SK-N-SH (cell line): ENCODE measurements at regions not wholly inside any gene's neighbourhood (a gene's known extent, or its start where the extent isn't known, plus 50 kb on each side); places are given as distances from the start of the nearest gene placed in this dataset.
"Not testable (repeated sequence)": the region's sequence is repeated elsewhere in the genome, so short reads cannot be mapped to it uniquely, and the experiment has no call there.

Source experiments
- CTCF ChIA-PET: fragments of 300-600, 350-600 bp; formaldehyde crosslinking; extraction: SDS; loops from one replicate; lab custom pipeline; 2021; lab: Yijun Ruan, JAX
- POLR2A ChIA-PET: fragments of 350-600 bp; sonication (Branson Sonifier 250); formaldehyde crosslinking; extraction: SDS; loops from one replicate; lab custom pipeline; 2020; ENCODE audit warnings: antibody characterized with exemption, inconsistent platforms; lab: Yijun Ruan, JAX
- DNase-seq: peaks from one replicate; pipeline ENCODE4 v3.0.0; 2012
- H2AFZ ChIP-seq: fragments of 200-600 bp; sonication (generic); 2 replicates; pipeline ENCODE4 v1.8.1; 2016; ENCODE audit warnings: antibody characterized with exemption, mild to moderate bottlenecking, low read depth
- H3F3A ChIP-seq: fragments of 200-600 bp; sonication (generic); replicated peaks from 2 replicates; pipeline ENCODE3; 2016; ENCODE audit warnings: antibody characterized with exemption, mild to moderate bottlenecking; ENCODE audit not compliant: insufficient read depth
- H3K27ac ChIP-seq, 2 experiments: fragments of 200-500 bp in 1 of 2; fragments of 200-600 bp in 1 of 2; sonication (Bioruptor generic) in 1 of 2; sonication (generic), shearing (Covaris generic) in 1 of 2; 2 replicates each; pipeline versions ENCODE4 v1.5.1 to v1.6.1; 2014 to 2016; ENCODE audit warnings: low read depth in 2 of 2, inconsistent platforms in 1 of 2, low read length in 1 of 2, mild to moderate bottlenecking in 1 of 2, mixed read lengths in 1 of 2
- H3K27me3 ChIP-seq: fragments of 200-600 bp; sonication (generic), shearing (Covaris generic); 2 replicates; pipeline ENCODE4 v1.6.1; 2016; ENCODE audit warnings: mixed run types; ENCODE audit not compliant: insufficient read depth
- H3K36me3 ChIP-seq, 2 experiments: fragments of 200-500 bp in 1 of 2; fragments of 200-600 bp in 1 of 2; sonication (Bioruptor generic) in 1 of 2; sonication (generic) in 1 of 2; replicated peaks in 1 of 2; 2 replicates each; pipeline versions ENCODE3 to v1.5.1; 2014 to 2016; ENCODE audit warnings: low read length in 1 of 2, mild to moderate bottlenecking in 1 of 2; ENCODE audit not compliant: insufficient read depth in 2 of 2, control insufficient read depth in 1 of 2
- H3K4me1 ChIP-seq, 2 experiments: fragments of 200-500 bp in 1 of 2; fragments of 200-600 bp in 1 of 2; sonication (Bioruptor generic) in 1 of 2; sonication (generic), shearing (Covaris generic) in 1 of 2; 2 replicates each; pipeline versions ENCODE4 v1.5.1 to v1.6.1; 2014 to 2016; ENCODE audit warnings: low read depth in 1 of 2, low read length in 1 of 2, mixed run types in 1 of 2; ENCODE audit not compliant: insufficient read depth in 2 of 2, control insufficient read depth in 1 of 2
- H3K4me2 ChIP-seq: fragments of 200-600 bp; sonication (generic), shearing (Covaris generic); 2 replicates; pipeline ENCODE4 v1.6.1; 2017; ENCODE audit warnings: mixed run types
- H3K4me3 ChIP-seq, 2 experiments: fragments of 200-500 bp in 1 of 2; fragments of 200-600 bp in 1 of 2; sonication (Bioruptor generic) in 1 of 2; sonication (generic), shearing (Covaris generic) in 1 of 2; 2 replicates each; pipeline versions ENCODE4 v1.5.1 to v1.8.1; 2014 to 2016; ENCODE audit warnings: low read depth in 2 of 2, inconsistent platforms in 1 of 2, low read length in 1 of 2, mild to moderate bottlenecking in 1 of 2, mixed read lengths in 1 of 2, moderate library complexity in 1 of 2
- H3K79me2 ChIP-seq: fragments of 200-600 bp; sonication (generic); 2 replicates; pipeline ENCODE4 v1.8.1; 2017; ENCODE audit warnings: mild to moderate bottlenecking; ENCODE audit not compliant: insufficient read depth
- H3K9ac ChIP-seq: fragments of 200-600 bp; sonication (generic); 2 replicates; pipeline ENCODE4 v1.6.1; 2017; ENCODE audit warnings: mixed run types
- H3K9me2 ChIP-seq: fragments of 200-600 bp; sonication (generic); 2 replicates; pipeline ENCODE4 v1.6.1; 2017; ENCODE audit warnings: mixed run types
- H3K9me3 ChIP-seq: fragments of 200-600 bp; sonication (generic); 2 replicates; pipeline ENCODE4 v1.6.1; 2017; ENCODE audit warnings: mixed run types, mild to moderate bottlenecking, moderate library complexity
- H4K20me1 ChIP-seq: fragments of 200-600 bp; sonication (generic); 2 replicates; pipeline ENCODE4 v1.6.1; 2017; ENCODE audit warnings: mild to moderate bottlenecking, mixed run types; ENCODE audit not compliant: insufficient read depth
- EP300 ChIP-seq, 2 experiments: IDR thresholded peaks; 2 replicates each; pipeline versions ENCODE4 v1.4.0 to v1.6.1; 2012; ENCODE audit warnings: borderline replicate concordance in 1 of 2, low read depth in 1 of 2, low read length in 1 of 2
- FOSL2 ChIP-seq: IDR thresholded peaks from 2 replicates; pipeline ENCODE4 v1.4.0; 2012; ENCODE audit warnings: low read depth, mild to moderate bottlenecking, moderate library complexity, borderline replicate concordance
- FOXM1 ChIP-seq: IDR thresholded peaks from 2 replicates; pipeline ENCODE4 v1.4.0; 2012; ENCODE audit warnings: low read depth, mild to moderate bottlenecking
- GABPA ChIP-seq: IDR thresholded peaks from 2 replicates; pipeline ENCODE4 v1.4.0; 2012; ENCODE audit warnings: low read depth, mild to moderate bottlenecking
- GATA2 ChIP-seq: sonication (generic); formaldehyde crosslinking; IDR thresholded peaks from 2 replicates; pipeline ENCODE4 v1.5.0; 2020; ENCODE audit warnings: mild to moderate bottlenecking, missing genetic modification reagents
- JUND ChIP-seq: IDR thresholded peaks from 2 replicates; pipeline ENCODE4 v1.4.0; 2012
- MEF2A ChIP-seq: IDR thresholded peaks from 2 replicates; pipeline ENCODE4 v1.4.0; 2012; ENCODE audit warnings: low read depth, borderline replicate concordance
- MXI1 ChIP-seq: IDR thresholded peaks from 2 replicates; pipeline ENCODE4 v1.6.1; 2012; ENCODE audit warnings: mild to moderate bottlenecking, low read depth, low read length, improper control_type of control experiment
- POLR2AphosphoS5 ChIP-seq: IDR thresholded peaks from 2 replicates; pipeline ENCODE4 v1.6.1; 2012; ENCODE audit warnings: low read depth, low read length
- RAD21 ChIP-seq: IDR thresholded peaks from 2 replicates; pipeline ENCODE4 v1.6.1; 2012; ENCODE audit warnings: mild to moderate bottlenecking, low read length
- RCOR1 ChIP-seq: fragments of 150-350 bp; IDR thresholded peaks from 2 replicates; pipeline ENCODE4 v1.6.1; 2017; ENCODE audit warnings: antibody characterized with exemption, low read length
- RFX5 ChIP-seq: IDR thresholded peaks from 2 replicates; pipeline ENCODE4 v1.6.1; 2012; ENCODE audit warnings: mild to moderate bottlenecking, improper control_type of control experiment, low read length
- SIN3A ChIP-seq: IDR thresholded peaks from 2 replicates; pipeline ENCODE4 v1.6.1; 2012; ENCODE audit warnings: low read depth, mild to moderate bottlenecking, low read length, moderate library complexity, borderline replicate concordance
- SMC3 ChIP-seq: IDR thresholded peaks from 2 replicates; pipeline ENCODE4 v1.6.1; 2012; ENCODE audit warnings: low read depth, low read length, improper control_type of control experiment
- TAF1 ChIP-seq: IDR thresholded peaks from 2 replicates; pipeline ENCODE4 v1.6.1; 2012; ENCODE audit warnings: low read depth, mild to moderate bottlenecking, low read length, moderate library complexity, borderline replicate concordance
- TEAD4 ChIP-seq: IDR thresholded peaks from 2 replicates; pipeline ENCODE4 v1.4.0; 2012; ENCODE audit warnings: mild to moderate bottlenecking, borderline replicate concordance; ENCODE audit not compliant: insufficient read depth
- YY1 ChIP-seq: IDR thresholded peaks from 2 replicates; pipeline ENCODE4 v1.4.0; 2012; ENCODE audit warnings: low read depth, mild to moderate bottlenecking
- WGBS: methylation state at CpG from one replicate; pipeline ENCODE4 v1.1.6; 2017; ENCODE audit warnings: low lambda C conversion rate; 5-methylcytosine and 5-hydroxymethylcytosine counted together
- TF ChIP-seq, protein P1 (sequence below): IDR thresholded peaks from 2 replicates; pipeline ENCODE4 v1.4.0; 2012; ENCODE audit warnings: low read depth
- TF ChIP-seq, protein P2 (sequence below): fragments of 200-600 bp; sonication (generic); IDR thresholded peaks from 2 replicates; pipeline ENCODE4 v1.6.1; 2017; ENCODE audit warnings: antibody characterized with exemption, mild to moderate bottlenecking, moderate library complexity

DNA sequence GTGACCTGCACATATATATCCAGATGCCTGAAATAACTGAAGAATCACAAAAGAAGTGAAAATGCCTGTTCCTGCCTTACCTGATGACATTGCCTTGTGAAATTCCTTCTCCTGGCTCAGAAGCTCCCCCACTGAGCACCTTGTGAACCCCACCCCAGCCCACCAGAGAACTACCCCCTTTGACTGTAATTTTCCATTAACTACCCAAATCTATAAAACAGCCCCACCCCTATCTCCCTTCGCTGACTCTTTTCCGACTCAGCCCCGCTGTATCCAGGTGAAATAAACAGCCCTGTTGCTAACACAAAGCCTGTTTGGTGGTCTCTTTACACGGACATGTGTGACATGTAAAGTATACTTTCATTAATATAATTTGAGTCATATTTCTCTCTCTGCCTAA is 320.3 kb upstream of the TECRL start:
- Histone ChIP-seq H3K4me1 (no peaks in the 10 kb centered on the region), H3K9me2 (no peaks in the 10 kb centered on the region), H3K9ac (no peak overlapping the region), H3K79me2 (no peaks in the 10 kb centered on the region), H3K27me3 (no peaks in the 10 kb centered on the region), H2AFZ (no peak overlapping the region), H3K27ac (no peak overlapping the region), H3F3A (no peaks in the 10 kb centered on the region), H4K20me1 (no peaks in the 10 kb centered on the region), H3K36me3 (no peaks in the 10 kb centered on the region), H3K4me3 (no peak overlapping the region), H3K9me3 (no peaks in the 10 kb centered on the region), H3K4me2 (no peak overlapping the region)
- ChIA-PET POLR2A (no interaction called here), CTCF (no interaction called here)
- TF ChIP-seq TAF1: no peak
- TF ChIP-seq GATA2 (CRISPR knock-in tag): no peak
- no peak for TF ChIP-seq RAD21
- no peak for TF ChIP-seq RCOR1
- no peak for TF ChIP-seq JUND
- TF ChIP-seq TEAD4: no peak
- TF ChIP-seq EP300 (IDR thresholded peaks at IDR 0.05; ENCODE audit: borderline replicate concordance in 1 of 2, low read depth in 1 of 2, low read length in 1 of 2): no peak
- no peak for TF ChIP-seq MXI1
- TF ChIP-seq YY1: no peak
- TF ChIP-seq FOXM1: no peak
- TF ChIP-seq SMC3: no peak
- no peak for TF ChIP-seq SIN3A
- no peak for DNase-seq
- 3% methylated on average over 4 of the region's 4 CpGs for WGBS

DNA sequence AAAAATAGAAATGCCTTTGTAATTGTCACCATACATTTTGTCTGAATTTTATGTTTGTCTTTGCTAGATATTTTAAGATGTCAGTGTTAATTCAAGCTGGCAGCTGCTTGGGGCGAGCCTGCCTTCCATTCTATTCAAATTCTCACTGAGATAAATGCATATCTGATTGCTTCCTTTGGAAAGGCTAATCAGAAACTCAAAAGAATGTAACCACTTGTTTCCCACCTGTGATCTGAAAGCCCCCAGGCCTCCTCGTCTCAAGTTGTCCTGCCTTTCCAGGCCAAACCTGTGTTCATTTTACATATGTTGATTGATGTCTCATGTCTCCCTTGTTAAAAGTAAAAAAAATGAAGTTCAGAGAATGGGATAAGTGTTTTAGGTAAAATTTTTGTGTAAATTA is 318.7 kb upstream of the TECRL start:
- Histone ChIP-seq H3K9ac (no peak overlapping the region), H3K9me2 (no peaks in the 10 kb centered on the region), H4K20me1 (no peaks in the 10 kb centered on the region), H3K79me2 (no peaks in the 10 kb centered on the region), H3K9me3 (no peaks in the 10 kb centered on the region), H2AFZ (no peak overlapping the region), H3K4me2 (no peak overlapping the region), H3K4me1 (no peaks in the 10 kb centered on the region), H3K27ac (no peak overlapping the region), H3K27me3 (no peaks in the 10 kb centered on the region), H3K4me3 (no peak overlapping the region), H3K36me3 (no peaks in the 10 kb centered on the region), H3F3A (no peaks in the 10 kb centered on the region)
- 2% methylated on average over 2 of the region's 2 CpGs for WGBS
- ChIA-PET CTCF (interaction anchor here (1.7 kb wide), 1 partner anchor 14 kb away, joined by 6 read pairs; no protein-coding TSS in a partner anchor), POLR2A (no interaction called here)
- no peak for DNase-seq
- TF ChIP-seq RFX5: no peak
- TF ChIP-seq POLR2AphosphoS5: no peak
- TF ChIP-seq EP300 (IDR thresholded peaks at IDR 0.05; ENCODE audit: borderline replicate concordance in 1 of 2, low read depth in 1 of 2, low read length in 1 of 2): no peak
- no peak for TF ChIP-seq YY1
- TF ChIP-seq, protein P1, sequence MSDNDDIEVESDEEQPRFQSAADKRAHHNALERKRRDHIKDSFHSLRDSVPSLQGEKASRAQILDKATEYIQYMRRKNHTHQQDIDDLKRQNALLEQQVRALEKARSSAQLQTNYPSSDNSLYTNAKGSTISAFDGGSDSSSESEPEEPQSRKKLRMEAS: no peak
- TF ChIP-seq FOSL2: no peak
- TF ChIP-seq, protein P2, sequence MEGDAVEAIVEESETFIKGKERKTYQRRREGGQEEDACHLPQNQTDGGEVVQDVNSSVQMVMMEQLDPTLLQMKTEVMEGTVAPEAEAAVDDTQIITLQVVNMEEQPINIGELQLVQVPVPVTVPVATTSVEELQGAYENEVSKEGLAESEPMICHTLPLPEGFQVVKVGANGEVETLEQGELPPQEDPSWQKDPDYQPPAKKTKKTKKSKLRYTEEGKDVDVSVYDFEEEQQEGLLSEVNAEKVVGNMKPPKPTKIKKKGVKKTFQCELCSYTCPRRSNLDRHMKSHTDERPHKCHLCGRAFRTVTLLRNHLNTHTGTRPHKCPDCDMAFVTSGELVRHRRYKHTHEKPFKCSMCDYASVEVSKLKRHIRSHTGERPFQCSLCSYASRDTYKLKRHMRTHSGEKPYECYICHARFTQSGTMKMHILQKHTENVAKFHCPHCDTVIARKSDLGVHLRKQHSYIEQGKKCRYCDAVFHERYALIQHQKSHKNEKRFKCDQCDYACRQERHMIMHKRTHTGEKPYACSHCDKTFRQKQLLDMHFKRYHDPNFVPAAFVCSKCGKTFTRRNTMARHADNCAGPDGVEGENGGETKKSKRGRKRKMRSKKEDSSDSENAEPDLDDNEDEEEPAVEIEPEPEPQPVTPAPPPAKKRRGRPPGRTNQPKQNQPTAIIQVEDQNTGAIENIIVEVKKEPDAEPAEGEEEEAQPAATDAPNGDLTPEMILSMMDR: no peak
- TF ChIP-seq JUND: no peak
- TF ChIP-seq MEF2A: no peak
- TF ChIP-seq GABPA: no peak

DNA sequence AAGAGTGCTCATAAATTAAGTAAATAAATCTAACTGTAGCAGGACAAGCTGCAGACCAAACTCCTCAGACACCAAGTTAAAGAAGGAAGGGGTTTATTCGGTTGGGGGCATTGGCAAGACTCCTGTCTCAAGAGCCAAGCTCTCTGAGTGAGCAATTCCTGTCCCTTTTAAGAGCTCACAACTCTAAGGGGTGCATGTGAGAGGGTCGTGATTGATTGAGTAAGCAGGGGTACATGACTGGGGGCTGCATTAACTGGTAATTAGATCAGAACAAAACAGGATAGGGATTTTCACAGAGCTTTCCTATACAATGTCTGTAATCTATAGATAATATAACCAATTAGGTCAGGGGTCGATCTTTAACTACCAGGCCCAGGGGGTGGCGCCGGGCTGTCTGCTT is 318.1 kb upstream of the TECRL start:
- CTCF ChIA-PET: interaction anchor here (1.7 kb wide), 1 partner anchor 13 kb away, joined by 6 read pairs; no protein-coding TSS in a partner anchor
- WGBS: 12% methylated on average over 5 of the region's 5 CpGs
- H3K79me2 ChIP-seq, H3K4me3 ChIP-seq, H3K4me1 ChIP-seq, H3K27me3 ChIP-seq, H3K9me2 ChIP-seq, DNase-seq, H3K4me2 ChIP-seq, H3F3A ChIP-seq, H2AFZ ChIP-seq, POLR2A ChIA-PET, H3K9ac ChIP-seq, H3K9me3 ChIP-seq, H3K36me3 ChIP-seq, H3K27ac ChIP-seq, H4K20me1 ChIP-seq: not testable (repeated sequence)
